Activated CD4-positive, CD25-positive, alpha-beta regulatory T cell treated with anti-CD3 and anti-CD28 coated beads, Interleukin-2, amount 50 U/mL, for 72 hours (primary cell): ENCODE measurements at regions not wholly inside any gene's neighbourhood (a gene's known extent, or its start where the extent isn't known, plus 50 kb on each side); places are given as distances from the start of the nearest gene placed in this dataset.

Experiments used
- DNase-seq: peaks from one replicate; pipeline ENCODE4 v3.0.0; 2021

DNA sequence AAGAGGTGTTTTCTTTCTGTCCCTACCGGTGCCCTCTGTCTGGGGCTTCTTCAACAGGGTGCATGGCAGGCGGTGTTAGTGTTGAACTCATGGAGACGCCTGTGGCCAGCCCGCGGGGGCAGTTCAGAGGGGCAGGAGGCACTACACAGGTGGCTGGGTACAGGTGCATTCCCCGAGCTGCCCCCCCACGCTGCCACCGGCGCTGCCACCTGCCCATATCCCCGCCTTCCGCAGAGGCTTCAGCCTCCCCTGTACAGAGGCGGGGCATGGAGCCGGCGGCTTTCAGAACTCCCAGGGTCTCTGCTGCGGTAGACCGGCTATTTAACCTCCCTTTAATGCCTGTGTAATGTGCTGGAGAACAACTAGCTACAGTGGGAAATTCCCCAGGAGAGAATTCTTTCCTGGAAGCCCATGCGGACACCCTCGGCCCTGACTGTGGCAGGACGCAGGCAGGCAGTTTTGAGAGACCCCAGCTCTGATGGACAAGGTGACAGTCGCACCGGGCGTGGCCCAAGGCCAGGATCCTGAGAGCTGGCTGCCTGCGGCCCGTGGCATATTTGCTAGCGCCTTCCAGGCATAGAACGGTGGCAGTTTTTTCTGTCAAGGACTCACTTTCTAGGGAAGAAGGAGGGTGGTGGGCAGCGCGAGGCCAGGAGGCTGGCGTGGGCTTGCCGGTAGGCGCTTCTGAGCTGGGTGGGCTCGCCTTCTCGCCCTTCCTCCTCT, 53.7 kb upstream of the ZNF32 start:
- DNase-seq, result no peak

DNA sequence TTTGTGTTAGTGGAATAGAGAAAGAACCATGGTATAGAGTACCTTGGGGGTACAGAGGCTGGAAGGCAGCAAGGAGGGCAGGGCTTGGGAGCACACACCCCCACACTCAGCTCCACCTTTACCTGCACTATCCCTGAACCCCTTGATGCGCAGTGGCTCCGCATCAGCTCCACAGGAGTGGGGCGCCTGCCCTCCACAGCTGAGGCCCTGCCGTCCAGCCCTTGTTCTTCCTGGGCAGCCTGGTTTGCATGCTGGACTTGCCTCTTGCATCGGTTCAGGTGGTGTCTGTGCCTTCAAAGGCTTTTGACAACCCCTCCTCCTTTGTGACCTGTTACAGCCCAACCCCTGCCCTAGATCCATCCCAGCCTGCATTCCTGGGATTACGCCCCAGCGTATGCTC, 52.6 kb upstream of the ZNF32 start:
- no peak for DNase-seq

DNA sequence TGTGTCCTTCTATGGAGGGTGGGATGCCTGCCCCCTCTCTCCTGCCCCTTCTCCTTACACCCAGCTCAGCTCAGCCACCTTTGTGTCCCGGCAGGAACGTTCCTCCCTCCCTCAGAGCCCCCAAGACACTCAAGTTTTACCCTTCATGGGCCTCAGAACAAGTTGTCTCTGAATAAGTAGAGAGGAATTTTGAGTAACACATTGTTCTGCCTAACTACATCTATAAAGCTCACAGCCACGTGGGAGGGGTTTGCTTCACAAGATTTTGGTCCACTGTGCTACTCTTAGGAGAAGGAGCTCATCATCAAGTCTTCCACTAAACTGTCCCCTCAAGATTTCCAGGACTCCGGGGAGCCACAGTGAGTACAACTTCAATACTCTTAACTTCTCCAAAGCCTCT, 51.6 kb upstream of the ZNF32 start:
- DNase-seq, result no peak

DNA sequence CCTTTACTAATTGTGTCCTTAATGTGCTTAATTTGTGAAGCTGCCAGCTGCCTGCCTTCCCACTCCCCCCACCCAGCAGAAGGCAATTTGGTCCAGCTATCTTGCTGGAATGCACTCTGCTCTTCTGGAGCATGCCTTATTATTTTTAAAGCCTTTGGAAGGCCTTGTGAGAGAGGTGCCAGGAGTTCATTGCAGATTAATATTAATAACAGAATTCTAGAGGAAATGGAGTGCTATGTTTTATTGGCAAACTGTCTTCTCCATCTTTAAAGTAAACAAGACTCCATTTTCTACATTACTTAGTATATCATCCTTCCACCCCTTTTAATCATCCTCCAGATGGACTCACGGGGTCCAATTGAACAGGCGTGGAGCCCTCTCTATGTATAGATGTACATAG, 50.8 kb upstream of the ZNF32 start:
- no peak for DNase-seq
